Mucosa of descending colon (tissue), 3 donors: ENCODE measurements at regions not wholly inside any gene's neighbourhood (a gene's known extent, or its start where the extent isn't known, plus 50 kb on each side); places are given as distances from the start of the nearest gene placed in this dataset.
"Not testable (repeated sequence)": the region's sequence is repeated elsewhere in the genome, so short reads cannot be mapped to it uniquely, and the experiment has no call there.

Source experiments
- ATAC-seq: fragments of 200-7000 bp; cut with Tn5 transposase; one replicate; pipeline ENCODE4 v1.9.1; 2020; ENCODE audit warnings: mild to moderate bottlenecking, moderate library complexity
- DNase-seq, 3 donors: peaks; one replicate each; pipeline ENCODE4 v3.0.0-alpha.2; 2020
- H3K36me3 ChIP-seq: fragments of 200-600 bp; one replicate; pipeline ENCODE4 v1.8.0; 2021; ENCODE audit warnings: low read depth, mild to moderate bottlenecking
- H3K4me1 ChIP-seq: fragments of 200-600 bp; one replicate; pipeline ENCODE4 v1.8.0; 2021; ENCODE audit warnings: low read depth, mild to moderate bottlenecking
- H3K4me3 ChIP-seq: fragments of 200-600 bp; one replicate; pipeline ENCODE4 v1.8.0; 2021; ENCODE audit warnings: mild to moderate bottlenecking
- H3K9me3 ChIP-seq: fragments of 200-600 bp; one replicate; pipeline ENCODE4 v1.8.0; 2021; ENCODE audit warnings: mild to moderate bottlenecking
- intact Hi-C, 2 donors: fragments of 100-400 bp; cut with DNase I in 1 of 2; cut with micrococcal nuclease in 1 of 2; formaldehyde crosslinking; loops; one replicate each; pipeline versions ENCODE4 v1.11.0 to v1.11.1; 2022; cut with DNase I, micrococcal nuclease
- TF ChIP-seq, protein P1 (sequence below): fragments of 200-600 bp; IDR thresholded peaks from one replicate; pipeline ENCODE4 v1.8.0; 2022; ENCODE audit warnings: antibody characterized with exemption, mild to moderate bottlenecking
- donor health status: DM: no; HTN: no; CAD: no; lungs with moderate emphysema.
- donor health status: DM: no; HTN: no; CAD: no.
- donor health status: DM: no; HTN: yes; CAD: no.

DNA sequence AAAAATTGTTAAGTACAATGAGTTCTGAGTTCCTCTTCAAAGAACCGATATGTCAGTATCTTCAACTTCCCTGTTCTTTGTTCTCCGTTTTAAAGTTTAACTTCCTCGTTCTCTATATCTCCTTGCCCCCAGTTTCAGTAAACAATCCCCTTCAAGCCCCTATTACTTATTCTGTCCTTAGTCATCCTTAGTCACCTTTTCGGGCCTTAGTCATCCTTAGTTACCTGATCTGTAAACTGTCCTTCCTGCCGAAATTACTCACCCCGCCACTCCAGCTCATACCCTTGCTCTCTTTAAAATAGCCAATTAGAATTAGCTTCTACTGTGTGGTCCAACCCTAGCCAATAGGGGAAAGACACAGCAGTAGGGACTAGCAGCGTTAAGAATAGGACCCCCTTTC is 1165.6 kb downstream of the NSUN3 start:
- intact Hi-C loops, result no loop called here
- Histone ChIP-seq H3K9me3 (no peaks in the 10 kb centered on the region), H3K36me3 (no peaks in the 10 kb centered on the region), H3K4me1 (no peaks in the 10 kb centered on the region), H3K4me3 (no peak overlapping the region)
- DNase-seq (no peak), ATAC-seq (no peak)
- TF ChIP-seq, protein P1, sequence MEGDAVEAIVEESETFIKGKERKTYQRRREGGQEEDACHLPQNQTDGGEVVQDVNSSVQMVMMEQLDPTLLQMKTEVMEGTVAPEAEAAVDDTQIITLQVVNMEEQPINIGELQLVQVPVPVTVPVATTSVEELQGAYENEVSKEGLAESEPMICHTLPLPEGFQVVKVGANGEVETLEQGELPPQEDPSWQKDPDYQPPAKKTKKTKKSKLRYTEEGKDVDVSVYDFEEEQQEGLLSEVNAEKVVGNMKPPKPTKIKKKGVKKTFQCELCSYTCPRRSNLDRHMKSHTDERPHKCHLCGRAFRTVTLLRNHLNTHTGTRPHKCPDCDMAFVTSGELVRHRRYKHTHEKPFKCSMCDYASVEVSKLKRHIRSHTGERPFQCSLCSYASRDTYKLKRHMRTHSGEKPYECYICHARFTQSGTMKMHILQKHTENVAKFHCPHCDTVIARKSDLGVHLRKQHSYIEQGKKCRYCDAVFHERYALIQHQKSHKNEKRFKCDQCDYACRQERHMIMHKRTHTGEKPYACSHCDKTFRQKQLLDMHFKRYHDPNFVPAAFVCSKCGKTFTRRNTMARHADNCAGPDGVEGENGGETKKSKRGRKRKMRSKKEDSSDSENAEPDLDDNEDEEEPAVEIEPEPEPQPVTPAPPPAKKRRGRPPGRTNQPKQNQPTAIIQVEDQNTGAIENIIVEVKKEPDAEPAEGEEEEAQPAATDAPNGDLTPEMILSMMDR, result no peak

DNA sequence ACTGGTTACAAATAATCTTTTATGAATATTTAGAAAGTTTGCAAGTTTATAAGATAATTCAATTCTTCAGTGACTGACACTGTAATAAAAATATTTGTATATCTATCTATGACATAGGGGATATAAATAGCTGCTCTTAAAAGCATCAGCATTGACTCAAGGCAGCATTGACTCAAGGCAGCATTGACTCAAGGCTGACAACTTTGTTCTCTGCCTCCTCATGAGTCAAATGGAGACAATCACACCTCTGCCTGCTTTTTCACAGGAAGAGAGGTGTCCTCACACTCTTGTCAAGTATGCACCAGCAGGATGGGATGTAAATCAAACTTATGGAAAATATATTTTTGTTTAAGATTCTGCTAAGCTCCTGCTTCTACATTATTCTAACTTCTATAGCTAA is 1173.1 kb downstream of the NSUN3 start:
- Histone ChIP-seq H3K4me3 (no peak overlapping the region), H3K4me1 (no peaks in the 10 kb centered on the region), H3K9me3 (no peaks in the 10 kb centered on the region), H3K36me3 (no peaks in the 10 kb centered on the region)
- DNase-seq (no peak), ATAC-seq (no peak)
- intact Hi-C loops, result no loop called here
- TF ChIP-seq, protein P1, result no peak

DNA sequence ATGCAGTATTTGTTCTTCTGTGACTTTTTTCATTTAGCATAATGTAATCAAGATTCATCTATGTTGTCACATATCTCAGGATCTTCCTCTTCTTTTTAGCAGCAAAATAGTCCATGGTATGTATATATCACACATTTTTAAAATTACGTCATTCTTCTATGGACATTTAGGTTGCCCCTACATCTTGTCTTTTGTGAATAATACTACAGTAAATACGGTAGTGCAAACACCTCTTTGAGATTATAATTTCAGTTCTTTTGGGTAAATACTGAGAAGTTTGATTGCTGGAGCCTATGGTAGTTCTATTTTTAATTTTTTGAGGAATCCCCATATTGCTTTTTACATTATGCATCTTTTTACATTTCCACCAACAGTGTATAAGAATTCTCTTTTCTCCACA is 1174.9 kb downstream of the NSUN3 start:
- intact Hi-C loops, result no loop called here
- no peak for DNase-seq
- no peaks in the 10 kb centered on the region for H3K4me1 ChIP-seq
- no peak for ATAC-seq
- H3K4me3 ChIP-seq, result no peak overlapping the region
- no peaks in the 10 kb centered on the region for H3K36me3 ChIP-seq
- H3K9me3 ChIP-seq, result no peaks in the 10 kb centered on the region
- TF ChIP-seq, protein P1, result no peak

DNA sequence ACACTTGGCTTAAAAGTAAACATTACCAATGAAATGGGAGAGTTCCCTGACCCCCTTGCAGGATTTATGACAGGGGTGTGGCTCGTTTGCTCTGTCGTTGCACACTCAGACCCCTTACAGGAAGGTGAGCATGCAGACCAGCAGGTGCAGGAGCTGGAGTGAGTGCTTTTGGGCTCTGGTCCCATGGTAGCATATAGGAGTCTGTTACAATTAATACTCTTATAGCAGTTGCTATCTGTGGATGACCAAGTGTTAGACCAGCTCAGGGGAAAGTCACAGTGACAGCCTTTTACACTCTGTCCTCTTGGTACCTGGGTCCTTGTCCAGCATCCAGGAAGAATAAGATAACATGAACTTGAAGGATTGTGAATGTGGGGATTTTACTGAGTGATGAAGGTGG is 1177.5 kb downstream of the NSUN3 start:
- Histone ChIP-seq H3K9me3 (no peaks in the 10 kb centered on the region), H3K4me1 (no peaks in the 10 kb centered on the region), H3K36me3 (no peaks in the 10 kb centered on the region), H3K4me3 (no peak overlapping the region)
- intact Hi-C loops, result no loop called here
- DNase-seq (no peak), ATAC-seq (no peak)
- TF ChIP-seq, protein P1, result no peak

DNA sequence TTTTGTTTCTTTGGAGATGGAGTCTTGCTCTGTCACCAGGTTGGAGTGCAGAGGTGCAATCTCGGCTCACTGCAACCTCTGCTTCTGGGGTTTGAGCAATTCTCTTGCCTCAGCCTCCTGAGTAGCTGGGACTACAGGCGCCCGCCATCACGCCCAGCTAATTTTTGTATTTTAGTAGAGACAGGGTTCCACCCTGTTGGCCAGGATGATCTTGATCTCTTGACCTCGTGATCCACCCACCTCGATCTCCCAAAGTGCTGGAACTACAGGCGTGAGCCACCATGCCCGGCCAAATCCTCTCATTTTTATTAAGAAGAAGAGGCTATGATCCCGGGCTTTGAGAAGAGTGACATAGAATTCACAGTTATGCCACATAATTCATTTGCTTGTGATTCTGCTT is 1178.4 kb downstream of the NSUN3 start:
- DNase-seq, ATAC-seq, H3K36me3 ChIP-seq, H3K9me3 ChIP-seq, intact Hi-C loops, H3K4me3 ChIP-seq, H3K4me1 ChIP-seq: not testable (repeated sequence)

DNA sequence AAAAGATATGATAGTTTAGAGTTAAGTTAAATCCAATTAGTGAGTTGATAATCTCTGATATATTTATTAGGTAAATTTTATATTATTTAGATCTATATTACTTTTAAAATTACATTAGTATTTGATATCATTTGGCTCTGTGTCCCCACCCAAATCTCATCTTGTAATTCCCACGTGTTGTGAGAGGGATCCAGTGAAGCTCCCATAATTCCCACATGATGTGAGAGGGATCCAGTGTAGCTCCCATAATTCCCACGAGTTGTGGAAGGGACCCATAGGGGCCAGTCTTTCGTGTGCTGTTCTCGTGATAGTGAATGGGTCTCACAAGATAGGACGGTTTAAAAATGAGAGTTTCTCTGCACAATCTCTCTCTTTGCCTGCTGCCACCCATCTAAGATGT is 1183.6 kb downstream of the NSUN3 start:
- Histone ChIP-seq H3K36me3 (no peaks in the 10 kb centered on the region), H3K4me3 (no peak overlapping the region), H3K9me3 (no peaks in the 10 kb centered on the region), H3K4me1 (no peaks in the 10 kb centered on the region)
- DNase-seq (no peak), ATAC-seq (no peak)
- intact Hi-C loops, result no loop called here
- TF ChIP-seq, protein P1, result no peak
